NT2/D1 (cell line): ENCODE measurements at regions not wholly inside any gene's neighbourhood (a gene's known extent, or its start where the extent isn't known, plus 50 kb on each side); places are given as distances from the start of the nearest gene placed in this dataset.

Source experiments
- YY1 ChIP-seq: IDR thresholded peaks from 2 replicates; pipeline ENCODE4 v1.6.1; 2011; ENCODE audit not compliant: insufficient read length, insufficient read depth
- ZNF274 ChIP-seq: IDR thresholded peaks from 2 replicates; pipeline ENCODE4 v1.6.1; 2011; ENCODE audit warnings: mild to moderate bottlenecking, low read depth, low read length

GRCh38 chr2:175441181-175441761 lies 259.8 kb upstream of the ATP5MC3 start:
- no peak for TF ChIP-seq YY1
- no peak for TF ChIP-seq ZNF274
